Midbrain (tissue), 1 donor: ENCODE measurements at regions not wholly inside any gene's neighbourhood (a gene's known extent, or its start where the extent isn't known, plus 50 kb on each side); places are given as distances from the start of the nearest gene placed in this dataset.

ENCODE experiments used
- DNase-seq: peaks from one replicate; lab custom pipeline; 2025; lab: John Stamatoyannopoulos, UW

DNA sequence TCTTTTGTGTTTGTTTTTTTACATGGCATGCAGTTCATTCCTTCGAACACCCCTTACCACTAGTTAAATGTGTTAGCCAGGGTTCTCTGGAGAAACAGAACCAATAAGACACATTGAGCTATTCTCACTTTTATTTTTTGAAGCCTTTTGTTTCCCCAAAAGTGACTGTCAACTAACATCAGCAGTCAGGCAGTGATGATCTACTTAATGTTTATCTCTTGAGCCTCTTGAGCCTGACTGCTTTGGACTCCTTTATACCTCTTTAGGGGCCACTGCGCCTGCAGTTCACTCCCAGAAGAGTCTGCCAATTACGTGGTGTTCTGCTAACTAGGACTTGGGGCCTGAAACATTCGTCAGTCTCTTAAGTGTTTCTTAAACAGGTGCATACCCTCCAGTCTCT is 163.7 kb upstream of the FLRT2 start:
- no peak for DNase-seq

DNA sequence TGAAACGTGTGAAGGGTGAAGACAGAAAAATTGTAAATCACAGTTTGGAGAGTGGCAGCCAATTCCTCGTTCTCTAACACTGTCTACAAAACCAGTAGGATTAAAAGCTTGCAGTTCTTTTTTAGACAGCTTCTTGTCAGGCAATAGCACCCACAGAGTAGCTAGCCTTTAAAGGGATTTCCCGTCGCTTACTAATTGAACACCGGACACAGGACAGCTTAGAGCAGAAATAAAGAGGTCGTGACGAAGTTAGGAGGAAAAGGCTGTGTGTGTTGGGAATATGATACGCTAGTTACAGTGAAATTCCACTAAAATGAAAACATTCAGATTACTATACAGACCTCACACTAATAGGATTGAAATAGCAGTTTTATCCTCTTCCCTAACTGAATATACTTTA is 149.1 kb upstream of the FLRT2 start:
- DNase-seq: no peak

- DNase-seq: no peak
Observed at GRCh38 chr14:85382341-85382740, 147.6 kb upstream of the FLRT2 start.

GRCh38 chr14:85387181-85387580 is 142.8 kb upstream of the FLRT2 start:
- DNase-seq: no peak

DNA sequence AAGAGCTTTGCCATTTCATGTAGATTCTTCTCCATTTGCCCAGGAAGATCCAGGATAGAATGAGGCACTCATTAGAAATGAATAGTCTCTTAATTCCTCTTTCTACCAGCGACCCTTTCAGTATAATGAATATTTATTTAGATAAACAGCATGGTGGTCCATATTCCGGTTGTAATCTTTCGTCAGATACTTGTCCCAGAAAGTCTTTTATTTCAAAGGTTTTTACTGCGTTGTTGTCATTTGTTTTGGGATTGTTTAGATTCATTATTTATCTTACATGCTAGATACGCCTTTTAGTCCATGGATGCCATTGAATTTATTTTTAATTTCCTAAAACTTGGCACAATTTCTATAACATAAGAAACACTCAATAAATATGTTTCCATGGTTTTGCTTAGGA is 139.7 kb upstream of the FLRT2 start:
- DNase-seq: no peak

DNA sequence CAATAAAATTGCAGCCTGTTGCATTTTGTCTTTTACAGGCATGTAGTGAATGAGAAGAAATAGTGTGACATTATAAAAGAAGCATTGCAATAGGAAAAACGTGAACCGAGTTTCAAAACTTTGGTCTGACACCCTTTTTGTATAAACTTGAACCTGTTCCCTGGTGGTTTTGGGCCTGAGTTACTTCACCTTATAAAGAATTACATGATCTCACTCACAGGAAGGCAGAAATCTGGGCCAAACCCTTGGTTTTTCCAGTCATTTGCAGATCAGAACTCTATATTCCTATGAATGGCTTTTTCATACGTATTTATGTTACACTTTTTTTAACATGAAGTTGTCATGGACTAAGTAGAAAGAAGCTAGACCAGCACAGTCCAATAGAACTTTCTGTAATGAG is 138.5 kb upstream of the FLRT2 start:
- DNase-seq: no peak

- no peak for DNase-seq
Observed at GRCh38 chr14:85391892-85392291, 138.1 kb upstream of the FLRT2 start.

- no peak for DNase-seq
Observed at GRCh38 chr14:85399186-85399585, 130.8 kb upstream of the FLRT2 start.

DNA sequence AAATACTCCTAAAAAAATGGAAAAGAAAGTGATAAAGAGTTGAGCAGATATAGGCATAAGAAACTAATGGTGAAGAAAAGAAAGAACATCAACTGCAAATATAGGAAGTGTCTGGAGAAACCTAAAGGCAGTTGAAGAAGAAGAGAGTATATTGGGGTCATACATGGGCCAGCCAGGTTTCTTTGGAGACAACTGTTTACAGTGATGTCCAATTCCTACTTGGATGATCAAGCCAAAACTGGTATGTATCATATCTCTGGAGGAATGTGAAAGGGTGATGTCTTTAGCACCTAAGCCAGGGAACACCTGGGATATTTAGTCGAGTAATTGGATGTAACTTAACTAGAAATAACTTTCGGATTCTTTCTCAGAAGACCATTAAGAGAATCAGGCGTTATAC is 129.3 kb upstream of the FLRT2 start:
- no peak for DNase-seq

DNA sequence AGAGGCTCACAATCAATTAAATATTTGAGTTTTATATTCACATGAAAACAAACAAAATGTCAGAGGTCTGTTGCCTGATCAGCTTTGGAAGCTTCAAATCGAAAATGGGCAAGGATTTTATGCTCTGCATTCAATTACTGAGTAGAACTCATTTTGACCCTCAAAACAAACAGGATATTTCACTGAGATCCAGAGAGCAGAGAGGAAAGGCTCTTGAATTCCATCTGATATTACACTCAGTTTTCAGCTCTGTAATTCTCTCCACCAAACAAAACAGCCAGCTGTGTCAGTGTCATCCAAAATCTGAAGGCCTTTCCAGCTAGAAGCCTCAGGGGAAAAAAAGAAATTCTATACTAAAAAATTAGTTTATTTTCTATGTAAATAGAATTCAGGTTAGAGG is 128.6 kb upstream of the FLRT2 start:
- DNase-seq: no peak

DNA sequence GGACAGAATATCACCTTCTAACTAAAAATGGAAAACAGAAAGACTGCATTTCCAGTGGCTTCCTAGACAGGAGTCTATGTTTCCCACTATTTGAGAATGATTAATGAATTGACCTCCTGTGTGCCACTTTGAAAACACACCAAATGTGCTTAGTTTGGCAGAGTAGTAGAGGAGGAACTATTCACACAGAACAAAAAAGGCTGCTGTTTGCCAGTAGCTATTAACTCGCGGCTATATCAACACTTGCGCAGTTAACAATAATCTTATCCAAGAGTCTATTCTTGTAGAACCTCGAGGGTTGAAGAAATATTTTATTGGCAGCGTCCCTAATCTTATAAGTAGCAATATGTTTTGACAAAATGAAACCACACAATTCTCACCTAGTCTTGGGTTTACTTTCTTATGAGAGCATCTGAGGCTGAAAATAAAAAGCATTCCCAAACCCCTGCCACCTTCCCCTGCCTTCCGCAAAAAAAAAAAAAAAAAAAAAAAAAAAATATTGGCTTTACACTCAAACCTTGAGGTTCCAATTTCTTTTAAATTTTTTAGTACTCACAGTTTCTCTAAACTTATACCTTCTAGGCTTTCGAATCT is 127.3 kb upstream of the FLRT2 start:
- no peak for DNase-seq

DNA sequence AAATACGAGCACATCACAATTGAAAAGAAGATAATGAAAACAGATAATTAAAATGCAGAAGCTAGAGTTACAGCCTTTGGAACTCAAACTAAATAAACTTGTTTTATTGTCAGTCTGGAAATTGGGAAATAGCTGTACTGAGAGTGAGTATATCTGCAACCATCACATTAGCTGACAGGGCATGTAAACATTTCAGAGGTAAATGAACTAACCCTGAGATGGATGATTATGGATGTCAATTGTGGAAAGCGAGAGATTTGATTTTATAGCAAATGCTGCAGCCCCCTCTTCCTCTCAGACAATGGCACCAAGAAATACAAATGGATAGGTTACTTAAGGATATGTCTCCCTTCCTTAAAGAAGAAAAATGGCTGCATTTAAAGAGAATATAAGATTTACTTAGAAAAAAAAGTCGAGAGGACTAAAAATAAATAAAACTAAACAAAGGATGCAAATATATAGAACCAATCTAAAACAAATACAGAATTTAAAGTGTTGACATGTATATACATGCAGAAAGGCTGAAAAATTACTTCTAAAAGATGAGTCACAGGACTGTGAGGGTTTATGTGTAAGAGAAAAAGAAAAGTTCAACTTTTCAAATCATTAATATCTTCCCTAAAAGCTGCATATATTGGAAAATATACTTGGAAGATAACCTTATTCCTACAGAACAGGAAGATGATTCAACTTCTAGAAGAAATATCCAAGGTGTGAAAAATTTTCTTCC is 120.3 kb upstream of the FLRT2 start:
- no peak for DNase-seq

DNA sequence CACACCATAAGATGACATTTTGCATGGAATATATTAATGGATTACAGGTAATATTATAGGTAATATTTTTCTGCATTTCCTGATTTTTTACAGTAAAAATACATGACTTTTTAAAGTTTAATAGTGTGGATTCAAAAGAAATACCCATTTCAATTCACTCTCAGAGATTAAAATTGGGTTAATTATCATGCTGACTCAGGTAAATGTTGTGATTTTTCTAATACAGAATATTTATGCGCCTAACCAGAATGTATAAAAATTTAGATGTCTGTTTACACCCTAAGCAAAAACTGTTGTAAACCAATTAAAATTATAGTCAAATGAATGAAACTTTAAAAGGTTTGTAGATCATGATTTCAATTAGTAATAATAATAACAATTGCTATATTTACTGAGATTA is 117.2 kb upstream of the FLRT2 start:
- DNase-seq: no peak

DNA sequence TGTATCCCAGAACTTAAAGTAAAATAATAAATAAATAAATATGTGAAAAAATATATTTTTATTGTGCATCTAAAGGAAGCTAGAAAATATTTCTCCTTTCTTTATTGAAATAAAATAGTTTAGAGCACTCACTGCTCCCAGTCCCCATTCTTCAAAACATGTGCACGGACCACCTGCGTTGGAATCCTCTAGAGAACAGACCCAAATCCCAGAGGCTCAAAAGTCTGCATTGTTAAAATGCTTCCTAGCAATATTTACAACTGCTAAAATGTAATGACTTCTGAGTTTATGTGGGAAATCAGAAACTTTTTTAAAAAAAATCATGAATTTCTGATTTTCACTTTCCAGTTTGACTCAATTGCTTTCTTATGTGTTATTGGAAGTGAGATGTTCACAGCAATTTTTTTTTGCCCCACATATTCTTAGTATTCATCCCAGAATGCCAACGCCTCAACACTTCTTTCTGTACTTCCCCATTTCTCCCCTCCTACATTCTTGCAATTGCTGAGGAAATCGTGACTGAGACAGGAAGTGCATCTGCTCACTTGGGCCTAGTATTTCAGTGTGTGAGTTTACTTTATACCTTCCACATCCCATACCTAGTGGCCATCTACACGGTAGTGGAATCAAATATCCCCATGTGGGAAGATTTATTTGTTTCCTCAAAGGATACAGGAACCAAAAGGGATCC is 116.0 kb upstream of the FLRT2 start:
- DNase-seq: no peak

DNA sequence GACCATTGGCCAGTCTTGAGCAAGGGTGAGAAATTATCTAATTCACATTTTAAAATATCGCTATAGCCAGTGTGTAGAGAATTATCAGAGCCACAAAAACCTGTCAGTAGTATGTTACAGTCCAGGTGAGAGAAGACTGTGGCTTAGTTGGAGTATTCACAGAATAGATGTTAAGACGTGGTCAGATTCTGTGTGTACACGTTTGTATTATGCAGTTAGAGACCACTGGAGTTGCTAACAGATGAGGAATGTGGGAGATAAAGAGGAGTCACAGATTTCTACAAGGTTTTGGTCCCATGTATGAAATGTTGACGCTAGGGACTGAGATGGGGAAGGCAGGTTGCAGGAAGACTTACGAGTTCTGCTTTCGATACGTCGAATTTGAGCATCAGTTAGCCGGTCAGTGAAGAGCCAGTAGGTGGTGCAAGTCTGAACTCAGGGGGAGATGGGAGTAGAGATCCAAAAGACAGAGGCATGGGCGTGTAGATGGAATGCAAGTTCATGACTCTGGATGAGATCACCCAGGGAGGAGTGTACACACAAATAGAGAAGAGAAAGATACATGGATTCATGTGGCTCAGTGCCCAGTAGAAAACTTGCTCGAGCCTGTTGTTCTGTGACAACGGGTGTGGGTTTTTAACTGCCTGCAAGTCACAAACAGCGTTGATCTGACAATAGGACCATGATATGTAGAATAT is 114.8 kb upstream of the FLRT2 start:
- DNase-seq: no peak

GRCh38 chr14:85416771-85417170 is 113.2 kb upstream of the FLRT2 start:
- DNase-seq: no peak

GRCh38 chr14:85417396-85417795 is 112.5 kb upstream of the FLRT2 start:
- no peak for DNase-seq

DNA sequence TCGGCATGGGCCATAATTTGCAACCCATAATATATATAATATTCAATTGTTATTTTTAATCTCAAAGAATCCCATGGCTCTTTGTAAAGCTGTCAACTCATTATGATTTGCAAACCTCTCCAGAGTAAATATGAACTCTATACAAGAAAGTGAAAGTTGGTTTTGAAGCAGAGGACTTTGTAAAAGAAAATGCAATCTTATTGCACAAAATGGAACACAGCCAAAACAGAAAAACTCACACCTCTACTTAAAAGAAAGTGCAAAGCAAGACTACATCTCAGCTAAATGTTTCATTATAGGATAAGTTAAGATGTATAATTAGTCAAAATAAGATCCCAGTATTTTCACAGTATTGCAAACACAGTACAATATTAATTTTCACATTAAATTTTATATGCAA is 111.2 kb upstream of the FLRT2 start:
- no peak for DNase-seq

- DNase-seq: no peak
Observed at GRCh38 chr14:85420278-85420677, 109.7 kb upstream of the FLRT2 start.

- DNase-seq: no peak
Observed at GRCh38 chr14:85420707-85421106, 109.2 kb upstream of the FLRT2 start.

DNA sequence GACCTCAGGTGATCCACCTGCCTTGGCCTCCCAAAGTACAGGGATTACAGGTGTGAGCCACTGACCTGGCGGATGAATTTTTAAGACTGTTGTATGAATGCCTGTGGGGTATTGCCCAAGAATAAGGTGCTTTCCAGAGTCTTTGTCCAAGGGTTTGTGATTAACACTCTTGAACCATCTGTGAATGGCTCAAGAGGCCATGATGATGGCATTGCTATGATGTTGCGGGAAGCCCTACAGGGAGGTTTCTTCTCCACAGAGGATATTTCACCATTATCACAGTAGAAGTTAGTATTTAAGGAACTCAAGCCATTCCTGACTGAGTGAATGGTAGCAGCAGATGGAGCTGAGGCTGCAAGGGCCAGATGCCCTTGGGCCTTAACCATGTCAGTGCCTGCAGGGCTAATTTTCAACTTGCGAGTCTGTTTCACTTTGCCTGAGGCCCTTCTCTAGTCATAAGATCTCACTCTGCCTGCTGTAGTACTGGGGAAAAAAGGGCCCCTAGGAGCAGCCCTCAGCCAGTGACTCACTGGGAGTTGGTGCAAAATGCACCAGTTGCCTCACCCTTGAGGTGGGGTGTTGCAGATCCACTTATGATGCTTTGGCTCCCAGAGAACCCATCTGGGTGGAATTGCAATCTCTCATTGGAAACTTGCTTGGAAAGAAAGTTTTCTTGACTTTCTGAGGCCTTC is 108.6 kb upstream of the FLRT2 start:
- DNase-seq: no peak

- DNase-seq: no peak
Observed at GRCh38 chr14:85423889-85424288, 106.1 kb upstream of the FLRT2 start.
